Neural cell (in vitro differentiated cells): ENCODE measurements at regions not wholly inside any gene's neighbourhood (a gene's known extent, or its start where the extent isn't known, plus 50 kb on each side); places are given as distances from the start of the nearest gene placed in this dataset.

ENCODE experiments used
- H2AFZ ChIP-seq: fragments of 200-600, 300-800 bp; sonication (generic), shearing (Covaris generic); 2 replicates; pipeline ENCODE4 v1.6.0; 2014; ENCODE audit warnings: low read depth, mild to moderate bottlenecking, antibody characterized with exemption, low read length, moderate library complexity
- H3F3A ChIP-seq: fragments of 200-600 bp; shearing (Covaris generic); 2 replicates; pipeline ENCODE4 v1.6.1; 2016; ENCODE audit warnings: mild to moderate bottlenecking, moderate library complexity, mixed read lengths, antibody characterized with exemption, low read length; ENCODE audit not compliant: insufficient read depth, poor library complexity, severe bottlenecking
- H3K27ac ChIP-seq: fragments of 200-600, 300-800 bp; sonication (generic), shearing (Covaris generic); 2 replicates; pipeline ENCODE4 v1.5.1; 2014; ENCODE audit warnings: mild to moderate bottlenecking, low read length, moderate library complexity
- H3K27me3 ChIP-seq: fragments of 300-800, 200-600 bp; sonication (generic), shearing (Covaris generic); 2 replicates; pipeline ENCODE4 v1.6.0; 2014; ENCODE audit warnings: mild to moderate bottlenecking, low read depth, low read length, moderate library complexity; ENCODE audit not compliant: insufficient read depth
- H3K36me3 ChIP-seq: fragments of 300-800, 200-600 bp; sonication (generic), shearing (Covaris generic); 2 replicates; pipeline ENCODE4 v1.5.1; 2014; ENCODE audit warnings: mild to moderate bottlenecking, antibody characterized with exemption, low read length, moderate library complexity; ENCODE audit not compliant: insufficient read depth
- H3K4me2 ChIP-seq: fragments of 300-800, 200-600 bp; sonication (generic), shearing (Covaris generic); 2 replicates; pipeline ENCODE4 v1.6.0; 2014; ENCODE audit warnings: mild to moderate bottlenecking, low read length
- H3K4me3 ChIP-seq: fragments of 300-800, 200-600 bp; sonication (generic), shearing (Covaris generic); 2 replicates; pipeline ENCODE4 v1.5.1; 2014; ENCODE audit warnings: mild to moderate bottlenecking, low read length, moderate library complexity
- H3K79me2 ChIP-seq: fragments of 200-600 bp; shearing (Covaris generic); replicated peaks from 2 replicates; pipeline ENCODE4 v1.6.0; 2014; ENCODE audit warnings: mild to moderate bottlenecking, low read length, moderate library complexity; ENCODE audit not compliant: insufficient read depth
- H3K9ac ChIP-seq: fragments of 300-800, 200-600 bp; sonication (generic), shearing (Covaris generic); 2 replicates; pipeline ENCODE4 v1.6.1; 2016; ENCODE audit warnings: mild to moderate bottlenecking, low read length, mixed read lengths
- H3K9me2 ChIP-seq: fragments of 200-600 bp; shearing (Covaris generic); 2 replicates; pipeline ENCODE4 v1.6.1; 2016; ENCODE audit warnings: mild to moderate bottlenecking, low read length, mixed read lengths; ENCODE audit not compliant: insufficient read depth
- H3K9me3 ChIP-seq: fragments of 200-600, 300-800 bp; sonication (generic), shearing (Covaris generic); 2 replicates; pipeline ENCODE4 v1.6.1; 2016; ENCODE audit warnings: mild to moderate bottlenecking, mixed run types, low read length, moderate library complexity, mixed read lengths
- H4K20me1 ChIP-seq: fragments of 200-600 bp; shearing (Covaris generic); 2 replicates; pipeline ENCODE4 v1.6.1; 2016; ENCODE audit warnings: mild to moderate bottlenecking, mixed run types; ENCODE audit not compliant: insufficient read depth
- EP300 ChIP-seq: fragments of 450-650 bp; conservative IDR thresholded peaks from 2 replicates; pipeline ENCODE4 v1.6.1; 2014; ENCODE audit warnings: antibody characterized with exemption, mild to moderate bottlenecking, moderate library complexity; ENCODE audit not compliant: poor library complexity, severe bottlenecking
- EZH2 ChIP-seq: fragments of 200-600, 300-800 bp; shearing (Covaris generic), sonication (generic); IDR thresholded peaks from 2 replicates; pipeline ENCODE4 v1.6.1; 2014; ENCODE audit warnings: antibody characterized with exemption, low read length, borderline replicate concordance, mild to moderate bottlenecking; ENCODE audit not compliant: insufficient read depth, poor library complexity, severe bottlenecking
- MXI1 ChIP-seq: fragments of 450-650 bp; conservative IDR thresholded peaks from 2 replicates; pipeline ENCODE4 v1.6.1; 2014; ENCODE audit warnings: antibody characterized with exemption, mild to moderate bottlenecking; ENCODE audit not compliant: poor library complexity, severe bottlenecking
- POLR2AphosphoS5 ChIP-seq: IDR thresholded peaks from 2 replicates; pipeline ENCODE4 v1.6.1; 2012
- RAD21 ChIP-seq: fragments of 450-650 bp; conservative IDR thresholded peaks from 2 replicates; pipeline ENCODE4 v1.6.1; 2014; ENCODE audit warnings: antibody characterized with exemption, mild to moderate bottlenecking, moderate library complexity
- SMC3 ChIP-seq: fragments of 450-650 bp; conservative IDR thresholded peaks from 2 replicates; pipeline ENCODE4 v1.6.1; 2014; ENCODE audit warnings: antibody characterized with exemption, mild to moderate bottlenecking, moderate library complexity; ENCODE audit not compliant: poor library complexity
- TAF1 ChIP-seq: IDR thresholded peaks from 2 replicates; pipeline ENCODE4 v1.6.1; 2012; ENCODE audit warnings: low read depth
- TF ChIP-seq, protein P1 (sequence below): fragments of 450-650 bp; IDR thresholded peaks from 2 replicates; pipeline ENCODE4 v1.5.1; 2014; ENCODE audit warnings: antibody characterized with exemption, mild to moderate bottlenecking, moderate library complexity; ENCODE audit not compliant: poor library complexity, severe bottlenecking
- TF ChIP-seq, protein P2 (sequence below): IDR thresholded peaks from 2 replicates; pipeline ENCODE4 v1.6.1; 2012; ENCODE audit warnings: borderline replicate concordance

DNA sequence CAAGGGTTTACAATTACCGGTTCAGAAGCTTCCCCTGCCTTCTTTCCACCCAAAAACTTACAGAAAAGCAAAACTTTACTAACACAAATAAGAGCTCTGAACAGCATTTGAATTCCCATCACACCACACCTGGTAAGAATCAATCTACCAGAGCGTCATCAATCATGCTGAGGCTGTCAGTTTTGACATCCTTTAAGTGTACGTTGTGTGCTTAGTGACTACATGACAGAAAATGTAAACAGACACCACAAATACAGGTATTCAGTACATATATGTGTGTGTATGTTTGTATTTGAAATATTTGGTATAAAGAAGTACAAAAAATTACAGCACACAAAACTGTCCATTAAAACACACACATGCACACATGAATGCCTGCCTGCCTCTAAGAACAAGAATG, 523.5 kb downstream of the TMEM182 start:
- no peak overlapping the region for H3K27ac ChIP-seq
- no peak overlapping the region for H3K4me2 ChIP-seq

DNA sequence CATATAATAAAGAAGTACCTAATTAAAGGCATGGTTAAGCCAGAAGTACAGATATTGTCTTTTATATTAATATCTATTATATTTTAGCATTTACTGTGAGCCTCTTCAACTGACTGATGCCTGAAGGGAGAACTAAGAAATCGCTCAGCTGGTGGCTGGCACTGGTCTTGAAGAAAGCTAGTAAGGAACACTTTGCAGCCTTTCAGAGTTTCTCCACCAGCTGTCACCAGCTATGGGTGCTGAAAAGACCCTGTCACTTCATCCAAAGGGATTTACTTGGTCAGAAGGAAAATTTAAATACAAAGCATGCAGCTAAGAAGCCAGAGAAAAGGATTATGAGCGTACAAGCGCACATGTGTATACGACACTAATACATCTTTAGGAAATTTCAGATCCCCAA, 525.9 kb downstream of the TMEM182 start:
- Histone ChIP-seq H3K9me3 (no peaks in the 10 kb centered on the region), H3K9me2 (no peaks in the 10 kb centered on the region), H3K27ac (no peak overlapping the region), H3K79me2 (no peaks in the 10 kb centered on the region), H3K27me3 (no peaks in the 10 kb centered on the region), H4K20me1 (no peaks in the 10 kb centered on the region), H3K4me2 (no peak overlapping the region), H2AFZ (no peak overlapping the region), H3K4me3 (no peak overlapping the region), H3F3A (no peaks in the 10 kb centered on the region), H3K9ac (no peak overlapping the region), H3K36me3 (no peaks in the 10 kb centered on the region)
- TF ChIP-seq POLR2AphosphoS5 (no peak), EZH2 (no peak), MXI1 (no peak), TAF1 (no peak), SMC3 (no peak), RAD21 (no peak), EP300 (no peak)
- TF ChIP-seq, protein P1, sequence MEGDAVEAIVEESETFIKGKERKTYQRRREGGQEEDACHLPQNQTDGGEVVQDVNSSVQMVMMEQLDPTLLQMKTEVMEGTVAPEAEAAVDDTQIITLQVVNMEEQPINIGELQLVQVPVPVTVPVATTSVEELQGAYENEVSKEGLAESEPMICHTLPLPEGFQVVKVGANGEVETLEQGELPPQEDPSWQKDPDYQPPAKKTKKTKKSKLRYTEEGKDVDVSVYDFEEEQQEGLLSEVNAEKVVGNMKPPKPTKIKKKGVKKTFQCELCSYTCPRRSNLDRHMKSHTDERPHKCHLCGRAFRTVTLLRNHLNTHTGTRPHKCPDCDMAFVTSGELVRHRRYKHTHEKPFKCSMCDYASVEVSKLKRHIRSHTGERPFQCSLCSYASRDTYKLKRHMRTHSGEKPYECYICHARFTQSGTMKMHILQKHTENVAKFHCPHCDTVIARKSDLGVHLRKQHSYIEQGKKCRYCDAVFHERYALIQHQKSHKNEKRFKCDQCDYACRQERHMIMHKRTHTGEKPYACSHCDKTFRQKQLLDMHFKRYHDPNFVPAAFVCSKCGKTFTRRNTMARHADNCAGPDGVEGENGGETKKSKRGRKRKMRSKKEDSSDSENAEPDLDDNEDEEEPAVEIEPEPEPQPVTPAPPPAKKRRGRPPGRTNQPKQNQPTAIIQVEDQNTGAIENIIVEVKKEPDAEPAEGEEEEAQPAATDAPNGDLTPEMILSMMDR: no peak
- TF ChIP-seq, protein P2, sequence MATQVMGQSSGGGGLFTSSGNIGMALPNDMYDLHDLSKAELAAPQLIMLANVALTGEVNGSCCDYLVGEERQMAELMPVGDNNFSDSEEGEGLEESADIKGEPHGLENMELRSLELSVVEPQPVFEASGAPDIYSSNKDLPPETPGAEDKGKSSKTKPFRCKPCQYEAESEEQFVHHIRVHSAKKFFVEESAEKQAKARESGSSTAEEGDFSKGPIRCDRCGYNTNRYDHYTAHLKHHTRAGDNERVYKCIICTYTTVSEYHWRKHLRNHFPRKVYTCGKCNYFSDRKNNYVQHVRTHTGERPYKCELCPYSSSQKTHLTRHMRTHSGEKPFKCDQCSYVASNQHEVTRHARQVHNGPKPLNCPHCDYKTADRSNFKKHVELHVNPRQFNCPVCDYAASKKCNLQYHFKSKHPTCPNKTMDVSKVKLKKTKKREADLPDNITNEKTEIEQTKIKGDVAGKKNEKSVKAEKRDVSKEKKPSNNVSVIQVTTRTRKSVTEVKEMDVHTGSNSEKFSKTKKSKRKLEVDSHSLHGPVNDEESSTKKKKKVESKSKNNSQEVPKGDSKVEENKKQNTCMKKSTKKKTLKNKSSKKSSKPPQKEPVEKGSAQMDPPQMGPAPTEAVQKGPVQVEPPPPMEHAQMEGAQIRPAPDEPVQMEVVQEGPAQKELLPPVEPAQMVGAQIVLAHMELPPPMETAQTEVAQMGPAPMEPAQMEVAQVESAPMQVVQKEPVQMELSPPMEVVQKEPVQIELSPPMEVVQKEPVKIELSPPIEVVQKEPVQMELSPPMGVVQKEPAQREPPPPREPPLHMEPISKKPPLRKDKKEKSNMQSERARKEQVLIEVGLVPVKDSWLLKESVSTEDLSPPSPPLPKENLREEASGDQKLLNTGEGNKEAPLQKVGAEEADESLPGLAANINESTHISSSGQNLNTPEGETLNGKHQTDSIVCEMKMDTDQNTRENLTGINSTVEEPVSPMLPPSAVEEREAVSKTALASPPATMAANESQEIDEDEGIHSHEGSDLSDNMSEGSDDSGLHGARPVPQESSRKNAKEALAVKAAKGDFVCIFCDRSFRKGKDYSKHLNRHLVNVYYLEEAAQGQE: no peak

More for the DNA sequence above, 523.5 kb downstream of the TMEM182 start:
- no peaks in the 10 kb centered on the region for H3K9me3 ChIP-seq
- H3K27me3 ChIP-seq: no peaks in the 10 kb centered on the region
- TF ChIP-seq POLR2AphosphoS5 (peak; percentile 89), EZH2 (no peak), TAF1 (no peak), SMC3 (no peak), MXI1 (no peak), RAD21 (no peak), EP300 (peak; percentile 97)
- TF ChIP-seq, protein P1: no peak
- TF ChIP-seq, protein P2: no peak
- H3K4me3 ChIP-seq: no peak overlapping the region
- no peaks in the 10 kb centered on the region for H3K9me2 ChIP-seq
- no peaks in the 10 kb centered on the region for H3K36me3 ChIP-seq
- no peaks in the 10 kb centered on the region for H3F3A ChIP-seq
- no peak overlapping the region for H2AFZ ChIP-seq
- no peak overlapping the region for H3K9ac ChIP-seq
- H3K79me2 ChIP-seq: no peaks in the 10 kb centered on the region
- H4K20me1 ChIP-seq: no peaks in the 10 kb centered on the region
